Keratinocyte (primary cell): ENCODE measurements at regions not wholly inside any gene's neighbourhood (a gene's known extent, or its start where the extent isn't known, plus 50 kb on each side); places are given as distances from the start of the nearest gene placed in this dataset.

Experiments used
- DNase-seq: peaks from one replicate; pipeline ENCODE4 v3.0.0-alpha.2; 2011; ENCODE audit warnings: low read depth, missing footprints, low spot score
- FAIRE-seq: peaks from 2 replicates; lab custom pipeline; 2011; peaks lifted over from hg19 to GRCh38; lab: Jason Lieb, UNC
- H2AFZ ChIP-seq: 2 replicates; pipeline ENCODE4 v1.6.0; 2012; ENCODE audit warnings: low read length, control low read depth, inconsistent platforms; ENCODE audit not compliant: control insufficient read depth
- H3K27ac ChIP-seq: 2 replicates; pipeline ENCODE4 v1.5.1; 2011; ENCODE audit warnings: low read length; ENCODE audit not compliant: control insufficient read depth, insufficient read depth
- H3K27me3 ChIP-seq: 3 replicates; pipeline ENCODE4 v1.6.0; 2011; ENCODE audit warnings: low read length; ENCODE audit not compliant: control insufficient read depth, insufficient read depth; ENCODE audit errors: extremely low read depth
- H3K36me3 ChIP-seq, 2 experiments: 2 replicates in 1 of 2; 3 replicates in 1 of 2; pipeline ENCODE4 v1.5.1; 2011; ENCODE audit warnings: low read length in 2 of 2, mild to moderate bottlenecking in 1 of 2; ENCODE audit not compliant: control insufficient read depth in 2 of 2, insufficient read depth in 2 of 2; ENCODE audit errors: extremely low read depth in 1 of 2
- H3K4me1 ChIP-seq: 3 replicates; pipeline ENCODE4 v1.5.1; 2011; ENCODE audit warnings: low read length; ENCODE audit not compliant: control insufficient read depth, insufficient read depth; ENCODE audit errors: extremely low read depth
- H3K4me2 ChIP-seq: 3 replicates; pipeline ENCODE4 v1.6.0; 2011; ENCODE audit warnings: low read depth, low read length; ENCODE audit not compliant: control insufficient read depth, insufficient read depth; ENCODE audit errors: extremely low read depth
- H3K4me3 ChIP-seq, 3 experiments: fragments of 200-600 bp in 1 of 3; sonication (generic) in 1 of 3; 2 replicates in 2 of 3; 3 replicates in 1 of 3; pipeline ENCODE4 v1.5.1; 2011 to 2016; ENCODE audit warnings: low read length in 3 of 3, mild to moderate bottlenecking in 3 of 3, control low read depth in 2 of 3, inconsistent platforms in 1 of 3, low read depth in 1 of 3, mixed read lengths in 1 of 3, mixed run types in 1 of 3, moderate library complexity in 1 of 3; ENCODE audit not compliant: control insufficient read depth in 2 of 3, insufficient read depth in 2 of 3; ENCODE audit errors: extremely low read depth in 1 of 3
- H3K79me2 ChIP-seq: 2 replicates; pipeline ENCODE4 v1.6.0; 2012; ENCODE audit warnings: low read length; ENCODE audit not compliant: control insufficient read depth, insufficient read depth
- H3K9ac ChIP-seq: 3 replicates; pipeline ENCODE4 v1.6.0; 2011; ENCODE audit warnings: low read length; ENCODE audit not compliant: control insufficient read depth, insufficient read depth; ENCODE audit errors: extremely low read depth
- H3K9me1 ChIP-seq: 3 replicates; pipeline ENCODE4 v1.6.0; 2011; ENCODE audit warnings: low read length; ENCODE audit not compliant: control insufficient read depth, insufficient read depth; ENCODE audit errors: extremely low read depth
- H3K9me3 ChIP-seq: 2 replicates; pipeline ENCODE4 v1.5.1; 2012; ENCODE audit warnings: low read depth, low read length; ENCODE audit not compliant: control insufficient read depth
- H4K20me1 ChIP-seq: 3 replicates; pipeline ENCODE4 v1.6.0; 2011; ENCODE audit warnings: low read length; ENCODE audit not compliant: control insufficient read depth, insufficient read depth; ENCODE audit errors: extremely low read depth
- EZH2 ChIP-seq: IDR thresholded peaks from one replicate; pipeline ENCODE4 v1.6.1; 2012; ENCODE audit warnings: inconsistent platforms, mild to moderate bottlenecking, low read length, moderate library complexity
- dilution Hi-C: fragments of 300-500 bp; cut with MboI; formaldehyde crosslinking; loops from one replicate; pipeline ENCODE4 v1.7.0; 2020; ENCODE audit warnings: low sequenced_read_pairs; ENCODE audit not compliant: extremely low pct_ligation_motif_present
- TF ChIP-seq, protein P1 (sequence below), 3 experiments: IDR thresholded peaks in 1 of 3; conservative IDR thresholded peaks in 1 of 3; optimal IDR thresholded peaks in 1 of 3; 2 replicates in 2 of 3; 3 replicates in 1 of 3; pipeline versions ENCODE3 to v1.5.1; 2011; ENCODE audit warnings: low read length in 3 of 3, mild to moderate bottlenecking in 3 of 3, moderate library complexity in 2 of 3, control low read depth in 1 of 3, inconsistent platforms in 1 of 3; ENCODE audit not compliant: insufficient read depth in 2 of 3; ENCODE audit errors: extremely low read depth in 1 of 3

DNA sequence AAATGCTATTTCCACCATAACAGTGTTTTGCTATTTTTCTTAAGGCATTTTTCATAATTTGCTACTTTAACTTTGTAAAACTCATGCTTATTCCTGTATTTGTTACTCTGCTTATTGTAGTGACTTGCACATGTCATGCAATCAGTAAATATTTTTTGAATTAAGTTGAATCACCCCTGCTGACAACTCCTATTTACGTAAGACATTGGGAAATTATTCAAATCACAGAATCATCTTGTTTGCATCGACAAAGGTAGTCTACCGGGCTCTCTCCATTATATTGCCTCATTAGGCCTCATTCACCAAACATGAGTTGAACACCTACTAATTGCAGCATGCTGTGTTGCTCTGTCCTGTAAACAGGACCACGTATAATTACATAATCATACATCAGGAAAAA is 478.5 kb upstream of the ZEB2 start:
- FAIRE-seq (no peak), DNase-seq (no peak)
- Histone ChIP-seq H3K4me2 (no peak overlapping the region), H3K4me3 (no peak overlapping the region), H3K27ac (no peak overlapping the region), H3K9me3 (no peaks in the 10 kb centered on the region), H3K36me3 (no peaks in the 10 kb centered on the region), H4K20me1 (no peaks in the 10 kb centered on the region), H3K9ac (no peak overlapping the region), H3K4me1 (no peaks in the 10 kb centered on the region), H3K27me3 (no peaks in the 10 kb centered on the region), H3K79me2 (no peaks in the 10 kb centered on the region), H2AFZ (no peak overlapping the region), H3K9me1 (no peaks in the 10 kb centered on the region)
- TF ChIP-seq, protein P1, sequence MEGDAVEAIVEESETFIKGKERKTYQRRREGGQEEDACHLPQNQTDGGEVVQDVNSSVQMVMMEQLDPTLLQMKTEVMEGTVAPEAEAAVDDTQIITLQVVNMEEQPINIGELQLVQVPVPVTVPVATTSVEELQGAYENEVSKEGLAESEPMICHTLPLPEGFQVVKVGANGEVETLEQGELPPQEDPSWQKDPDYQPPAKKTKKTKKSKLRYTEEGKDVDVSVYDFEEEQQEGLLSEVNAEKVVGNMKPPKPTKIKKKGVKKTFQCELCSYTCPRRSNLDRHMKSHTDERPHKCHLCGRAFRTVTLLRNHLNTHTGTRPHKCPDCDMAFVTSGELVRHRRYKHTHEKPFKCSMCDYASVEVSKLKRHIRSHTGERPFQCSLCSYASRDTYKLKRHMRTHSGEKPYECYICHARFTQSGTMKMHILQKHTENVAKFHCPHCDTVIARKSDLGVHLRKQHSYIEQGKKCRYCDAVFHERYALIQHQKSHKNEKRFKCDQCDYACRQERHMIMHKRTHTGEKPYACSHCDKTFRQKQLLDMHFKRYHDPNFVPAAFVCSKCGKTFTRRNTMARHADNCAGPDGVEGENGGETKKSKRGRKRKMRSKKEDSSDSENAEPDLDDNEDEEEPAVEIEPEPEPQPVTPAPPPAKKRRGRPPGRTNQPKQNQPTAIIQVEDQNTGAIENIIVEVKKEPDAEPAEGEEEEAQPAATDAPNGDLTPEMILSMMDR (optimal IDR thresholded peaks at IDR 0.05 in 1 of 3, IDR thresholded peaks at IDR 0.05 in 1 of 3, conservative IDR thresholded peaks at IDR 0.05 in 1 of 3; ENCODE audit: extremely low read depth in 1 of 3, insufficient read depth in 2 of 3, low read length in 3 of 3), result no peak
- TF ChIP-seq EZH2, result no peak
- dilution Hi-C loops, result no loop called here

DNA sequence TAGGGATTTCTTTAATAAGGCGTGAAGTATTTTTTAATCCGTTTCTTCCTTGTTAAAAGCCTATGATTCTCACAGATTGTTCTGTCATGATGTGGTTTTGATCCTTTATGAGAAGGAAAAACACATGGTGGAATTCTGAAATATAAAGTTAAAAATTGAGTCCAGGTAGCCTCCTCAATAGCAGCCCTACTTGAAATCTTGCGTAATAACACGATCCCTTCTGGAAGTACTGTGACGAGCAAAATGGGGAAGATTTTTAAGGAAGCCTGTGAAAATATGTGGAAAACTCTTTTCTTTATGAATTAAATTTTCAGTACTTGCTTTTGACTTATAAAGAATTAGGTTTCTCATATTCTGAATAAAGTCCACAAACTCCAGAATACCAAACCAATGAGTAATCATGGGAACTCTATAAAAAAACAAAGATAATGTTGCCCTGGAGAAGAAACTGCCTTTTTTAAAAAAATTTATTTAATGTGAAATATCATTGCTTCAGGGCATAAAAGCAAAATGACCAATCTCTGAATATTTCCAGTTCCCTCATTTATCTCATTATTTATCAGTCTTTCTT is 476.4 kb upstream of the ZEB2 start:
- H3K36me3 ChIP-seq, result no peaks in the 10 kb centered on the region
- no peak overlapping the region for H3K4me3 ChIP-seq
- H2AFZ ChIP-seq, result no peak overlapping the region
- H3K27ac ChIP-seq, result no peak overlapping the region
- no peak overlapping the region for H3K9ac ChIP-seq
- H4K20me1 ChIP-seq, result no peaks in the 10 kb centered on the region
- FAIRE-seq, result no peak
- no peak for DNase-seq
- dilution Hi-C loops, result no loop called here
- H3K4me1 ChIP-seq, result no peaks in the 10 kb centered on the region
- TF ChIP-seq, protein P1 (optimal IDR thresholded peaks at IDR 0.05 in 1 of 3, IDR thresholded peaks at IDR 0.05 in 1 of 3, conservative IDR thresholded peaks at IDR 0.05 in 1 of 3; ENCODE audit: extremely low read depth in 1 of 3, insufficient read depth in 2 of 3, low read length in 3 of 3), result no peak
- no peak for TF ChIP-seq EZH2
- no peaks in the 10 kb centered on the region for H3K79me2 ChIP-seq
- no peaks in the 10 kb centered on the region for H3K9me1 ChIP-seq
- H3K9me3 ChIP-seq, result no peaks in the 10 kb centered on the region
- H3K4me2 ChIP-seq, result no peak overlapping the region
- H3K27me3 ChIP-seq, result no peaks in the 10 kb centered on the region
